ENCODE measurements at regions not wholly inside any gene's neighbourhood (a gene's known extent, or its start where the extent isn't known, plus 50 kb on each side); places are given as distances from the start of the nearest gene placed in this dataset.

DNA sequence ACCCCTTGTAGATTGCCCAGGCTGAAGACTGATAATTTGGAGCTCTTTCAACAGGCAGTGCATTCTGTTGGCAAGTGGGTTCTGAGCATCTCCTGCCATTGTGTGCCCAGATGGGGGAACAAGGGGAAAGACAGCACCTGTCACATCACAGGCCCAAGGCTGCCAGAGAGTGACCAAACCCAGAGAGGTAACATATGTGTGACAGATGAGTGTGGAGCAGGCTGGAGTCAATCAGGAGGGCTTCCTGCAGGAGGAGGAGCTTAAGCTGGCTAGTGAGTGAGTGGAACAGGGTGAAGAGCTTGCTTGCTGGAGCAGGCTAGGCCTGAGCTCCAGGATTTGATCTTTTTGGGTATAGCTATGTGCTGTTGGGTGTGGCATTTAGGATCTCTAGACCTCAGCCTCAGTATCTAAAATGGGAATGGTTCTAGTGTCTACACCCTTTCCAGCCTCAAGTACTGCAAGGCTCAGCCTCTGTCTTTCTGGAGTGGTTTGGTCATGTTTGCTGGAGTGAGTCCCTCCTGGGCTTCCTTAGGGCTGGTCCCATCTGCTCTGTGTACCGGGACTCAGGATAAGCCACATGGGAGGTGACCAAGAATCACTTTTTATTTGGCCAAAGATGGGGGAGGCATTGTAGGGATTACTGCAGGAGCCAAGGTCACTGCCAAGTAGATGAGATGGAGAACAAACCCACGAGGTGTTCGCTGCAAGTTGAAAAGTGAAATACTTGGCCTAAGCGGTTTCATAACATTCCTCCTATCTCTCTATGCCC is 152.4 kb upstream of the TSHZ3 start:
- DNase-seq (ENCODE audit: low read depth), result no peak

DNA sequence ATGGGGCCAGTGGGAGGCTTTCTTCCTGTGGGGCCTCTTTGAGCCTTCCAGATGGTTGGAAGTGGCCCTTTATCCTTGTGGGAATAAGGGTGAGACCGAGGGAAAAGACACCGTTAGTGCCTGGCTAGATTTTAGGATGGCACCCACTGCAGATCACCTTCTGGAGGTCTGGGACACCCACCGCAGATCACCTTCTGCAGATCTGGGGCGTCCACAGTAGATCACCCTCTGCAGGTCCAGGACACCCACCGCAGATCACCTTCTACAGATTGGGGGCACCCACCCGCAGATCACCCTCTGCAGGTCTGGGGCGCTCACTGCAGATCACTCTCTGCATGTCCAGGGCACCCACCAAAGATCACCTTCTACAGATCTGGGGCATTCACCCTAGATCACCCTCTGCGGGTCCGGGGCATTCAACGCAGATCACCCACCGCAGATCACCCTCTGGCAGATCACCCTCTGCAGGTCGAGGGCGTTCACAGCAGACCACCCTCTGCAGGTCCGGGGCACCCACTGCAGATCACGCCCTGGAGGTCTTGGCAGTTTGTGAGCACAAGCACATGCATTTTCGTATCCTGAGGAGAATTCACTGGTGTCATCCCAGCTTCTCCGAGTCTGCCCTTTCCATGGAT is 153.4 kb upstream of the TSHZ3 start:
- no peak for DNase-seq (ENCODE audit: low read depth)

DNA sequence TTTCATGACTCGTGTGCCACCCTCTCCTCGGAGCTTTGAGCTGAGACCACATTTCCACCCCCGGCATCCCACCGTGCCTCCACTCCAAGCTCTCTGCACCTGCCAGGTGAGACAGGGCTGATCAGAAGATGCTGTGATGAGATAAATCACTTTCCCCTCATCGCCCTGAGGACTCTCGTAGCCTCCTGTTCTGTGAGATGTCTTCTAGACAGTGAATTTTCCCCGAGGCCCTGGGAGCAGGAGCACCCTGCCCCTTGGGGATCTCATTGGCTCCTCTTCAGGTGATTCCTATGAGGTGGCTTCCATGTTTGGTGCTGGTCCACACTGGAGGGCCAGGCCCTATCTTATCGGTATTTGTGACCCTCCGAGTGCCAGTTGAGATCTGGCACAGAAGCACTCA is 154.0 kb upstream of the TSHZ3 start:
- no peak for DNase-seq (ENCODE audit: low read depth)

DNA sequence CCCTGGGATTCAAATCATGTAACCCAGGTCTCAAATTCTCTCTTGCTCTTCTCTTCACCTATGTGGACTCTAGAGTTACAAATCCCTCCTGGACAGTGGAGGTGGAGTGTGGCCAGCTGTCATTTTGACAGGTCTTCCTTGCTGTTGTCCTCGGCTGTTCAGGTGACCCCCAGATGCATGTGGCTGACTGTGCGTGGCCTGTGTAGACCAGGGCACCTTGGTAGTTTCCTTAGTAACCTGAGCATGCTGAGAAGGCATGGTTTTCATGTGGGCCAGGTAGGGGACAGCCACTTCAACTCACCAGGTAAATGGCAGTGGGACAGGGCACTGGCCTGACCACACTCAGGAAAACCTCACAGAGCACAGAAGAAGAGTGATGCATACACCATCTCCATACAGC is 155.0 kb upstream of the TSHZ3 start:
- no peak for DNase-seq (ENCODE audit: low read depth)

DNA sequence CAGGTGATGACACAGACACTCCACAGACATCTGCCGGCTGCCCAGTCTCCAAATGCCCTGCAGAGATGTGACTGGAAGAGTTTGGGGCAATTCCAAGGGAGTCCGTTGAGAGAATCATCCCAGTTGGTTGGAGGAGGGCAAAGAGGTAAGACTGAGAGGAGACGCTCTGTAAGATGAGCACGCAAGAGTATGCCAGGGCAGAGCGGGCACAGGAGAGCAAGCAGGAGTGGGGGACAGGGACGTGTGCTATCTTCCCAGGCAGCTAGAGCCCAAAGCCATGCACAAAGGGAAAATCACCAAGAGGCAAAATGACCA is 156.3 kb upstream of the TSHZ3 start:
- DNase-seq (ENCODE audit: low read depth), result no peak

DNA sequence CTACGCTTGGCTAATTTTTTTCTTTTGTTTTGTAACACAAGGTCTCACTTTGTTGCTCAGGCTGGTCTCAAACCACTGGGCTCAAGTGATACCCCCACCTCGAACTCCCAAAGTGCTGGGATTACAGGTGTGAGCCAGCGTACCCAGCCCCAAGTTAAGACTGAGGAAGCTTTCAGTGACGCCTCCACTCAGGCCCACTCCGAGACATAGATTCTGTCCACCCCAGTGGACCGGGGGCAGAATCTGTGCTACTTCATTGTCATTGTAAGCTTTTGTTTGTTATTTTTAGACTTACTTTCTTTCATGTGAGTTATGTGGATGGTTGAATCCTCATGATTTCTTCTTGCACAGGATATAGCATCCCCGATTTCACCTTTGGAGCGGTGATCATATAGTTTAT is 156.9 kb upstream of the TSHZ3 start:
- DNase-seq (ENCODE audit: low read depth), result no peak

DNA sequence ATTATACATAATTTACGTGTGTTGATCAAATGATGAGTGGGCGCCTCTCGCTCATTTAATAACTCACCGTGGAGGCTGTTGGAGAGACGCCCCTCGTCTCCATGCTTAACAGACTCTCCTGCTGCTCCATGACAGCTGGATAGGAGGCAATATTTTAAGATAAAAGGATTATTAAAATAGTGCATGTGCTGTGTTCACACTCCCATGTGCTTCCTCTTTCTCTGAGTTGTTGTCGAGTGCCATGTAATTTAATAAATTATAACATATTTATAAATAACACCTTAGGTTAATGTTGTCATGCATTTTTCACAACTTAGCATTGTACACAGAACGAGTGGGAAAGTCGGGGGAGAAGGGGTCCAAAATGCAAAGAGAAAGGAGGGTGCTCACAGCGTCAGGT is 161.4 kb upstream of the TSHZ3 start:
- DNase-seq (ENCODE audit: low read depth), result no peak

DNA sequence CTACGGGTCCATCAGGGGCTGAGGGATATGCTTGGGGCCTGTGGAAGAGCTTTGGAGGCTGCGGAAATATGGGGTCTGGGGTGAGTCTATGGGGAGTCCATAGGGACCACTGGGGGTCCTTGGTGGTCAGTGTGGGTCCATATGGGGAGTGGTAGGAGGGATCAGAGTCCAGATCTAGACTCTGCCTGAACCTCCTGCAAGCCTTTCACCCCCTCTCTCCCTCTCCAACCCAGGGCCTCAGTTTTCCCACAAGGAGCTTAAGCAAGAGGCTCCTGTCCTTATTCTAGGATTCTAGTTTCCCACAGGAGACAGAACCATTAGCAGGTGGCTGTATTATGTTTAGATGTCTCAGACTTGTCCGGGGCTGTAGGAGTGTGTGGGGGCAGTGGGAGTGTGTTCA is 161.9 kb upstream of the TSHZ3 start:
- no peak for DNase-seq (ENCODE audit: low read depth)

DNA sequence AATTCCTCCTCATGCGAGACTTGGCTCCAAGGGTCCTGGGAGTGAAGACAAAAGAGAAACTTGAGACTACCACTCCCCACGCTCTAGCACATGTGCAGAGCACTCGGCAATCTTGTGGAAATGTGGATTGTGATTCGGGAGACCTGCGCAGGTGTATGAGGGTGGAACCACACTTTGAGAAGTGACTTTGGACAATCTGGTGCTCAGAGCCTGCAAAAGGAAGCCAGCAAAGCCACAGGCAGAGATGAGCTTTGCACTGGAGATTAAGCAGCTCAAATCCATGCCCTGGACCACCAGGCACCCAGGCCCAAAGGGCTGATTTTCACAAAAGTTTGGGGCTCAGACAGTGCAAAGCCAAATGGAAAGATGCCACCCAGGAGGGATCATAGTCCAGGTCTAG is 162.5 kb upstream of the TSHZ3 start:
- no peak for DNase-seq (ENCODE audit: low read depth)

DNA sequence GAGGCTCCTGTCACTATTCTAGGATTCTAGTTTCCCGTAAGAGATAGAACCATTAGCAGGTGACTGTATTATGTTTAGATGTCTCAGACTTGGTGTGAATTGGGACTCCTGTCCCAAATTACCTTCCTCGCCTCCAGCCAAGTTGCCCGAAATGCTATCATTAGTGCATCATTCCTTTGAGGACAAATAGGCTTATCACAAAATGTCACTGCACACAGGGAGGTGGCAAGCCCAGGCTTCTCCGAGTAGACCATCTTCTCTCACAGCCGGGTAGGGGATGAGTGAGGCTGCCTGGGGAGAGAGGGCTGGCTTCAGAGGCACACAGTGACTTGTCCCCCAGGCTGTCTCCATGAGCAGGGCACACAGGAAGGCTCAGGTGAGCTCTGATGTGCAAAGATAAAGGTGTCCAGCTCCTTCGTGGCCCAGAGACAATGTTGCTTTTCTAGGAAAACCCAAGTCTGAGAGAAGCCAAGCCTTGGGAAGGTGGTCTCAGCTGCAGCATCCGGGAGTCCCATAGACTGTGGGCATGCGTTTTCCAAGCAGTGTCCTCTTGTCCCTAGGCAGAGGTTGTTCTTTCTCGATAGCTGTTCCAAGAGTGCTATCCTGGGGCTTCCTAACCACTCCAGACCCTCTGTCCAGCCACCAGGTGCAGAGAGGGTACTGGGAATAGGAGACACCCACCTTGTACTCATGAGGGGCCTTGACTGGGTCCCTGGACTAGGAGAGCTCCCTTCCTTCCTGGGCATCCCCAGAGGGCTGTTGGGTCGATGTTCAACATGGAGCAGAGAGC is 163.1 kb upstream of the TSHZ3 start:
- DNase-seq (ENCODE audit: low read depth), result no peak

DNA sequence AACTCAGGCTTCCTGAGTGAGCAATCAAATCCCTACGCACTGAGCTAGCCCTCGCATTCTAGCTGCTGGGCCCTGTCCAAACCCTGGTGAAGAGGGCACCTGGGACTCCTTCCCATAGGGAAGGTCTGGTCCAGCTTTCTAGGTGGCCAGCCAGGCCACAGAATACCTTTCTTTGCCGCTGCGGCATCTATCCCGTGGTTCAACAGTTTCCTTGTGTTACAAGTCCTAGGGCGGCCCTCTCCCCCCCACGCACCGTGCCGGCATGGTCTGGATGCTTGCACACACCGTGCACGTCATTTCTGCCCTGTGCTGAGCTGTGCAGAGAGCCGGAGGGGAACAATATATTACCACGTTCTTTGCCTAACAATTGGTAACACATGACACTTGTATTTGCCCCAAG is 164.6 kb upstream of the TSHZ3 start:
- no peak for DNase-seq (ENCODE audit: low read depth)

DNA sequence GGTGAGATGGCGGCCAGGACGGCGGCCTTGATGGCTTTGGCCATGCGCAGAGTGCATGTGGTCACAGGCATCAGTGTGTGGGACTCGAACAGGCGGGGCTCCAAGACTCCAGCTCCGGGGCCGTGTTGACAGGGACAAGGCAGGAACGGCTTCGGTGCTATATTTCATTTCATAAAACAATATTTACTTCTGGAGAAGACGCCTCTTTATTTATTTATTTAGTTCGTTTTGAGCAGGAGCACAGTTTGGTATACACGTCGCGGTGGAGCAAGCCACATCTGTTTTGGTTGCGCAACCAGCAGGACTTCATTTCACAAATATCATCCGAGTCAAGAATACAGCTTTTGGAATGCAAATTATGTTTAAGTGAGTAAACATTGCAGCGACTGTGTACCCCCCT is 166.7 kb upstream of the TSHZ3 start:
- DNase-seq (ENCODE audit: low read depth), result no peak

DNA sequence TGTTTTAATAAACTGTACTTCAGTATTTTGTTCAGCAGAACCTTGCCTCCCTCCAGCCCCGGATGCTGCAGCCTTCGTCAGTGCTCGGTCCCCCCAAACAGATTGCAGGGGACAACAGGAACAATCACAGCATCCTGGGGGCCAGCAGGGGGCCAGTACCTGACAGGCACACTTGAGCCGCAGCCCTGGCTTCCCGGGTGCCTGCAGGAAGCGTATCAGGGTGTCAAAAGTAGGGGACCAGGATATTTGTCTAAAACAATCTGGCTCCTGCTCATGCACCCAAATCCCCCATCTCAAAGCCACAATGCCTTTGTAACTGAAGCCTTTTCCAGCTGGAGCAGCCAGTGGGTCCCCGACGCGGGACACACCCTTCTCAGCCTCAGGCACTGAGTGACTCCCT is 167.5 kb upstream of the TSHZ3 start:
- no peak for DNase-seq (ENCODE audit: low read depth)

DNA sequence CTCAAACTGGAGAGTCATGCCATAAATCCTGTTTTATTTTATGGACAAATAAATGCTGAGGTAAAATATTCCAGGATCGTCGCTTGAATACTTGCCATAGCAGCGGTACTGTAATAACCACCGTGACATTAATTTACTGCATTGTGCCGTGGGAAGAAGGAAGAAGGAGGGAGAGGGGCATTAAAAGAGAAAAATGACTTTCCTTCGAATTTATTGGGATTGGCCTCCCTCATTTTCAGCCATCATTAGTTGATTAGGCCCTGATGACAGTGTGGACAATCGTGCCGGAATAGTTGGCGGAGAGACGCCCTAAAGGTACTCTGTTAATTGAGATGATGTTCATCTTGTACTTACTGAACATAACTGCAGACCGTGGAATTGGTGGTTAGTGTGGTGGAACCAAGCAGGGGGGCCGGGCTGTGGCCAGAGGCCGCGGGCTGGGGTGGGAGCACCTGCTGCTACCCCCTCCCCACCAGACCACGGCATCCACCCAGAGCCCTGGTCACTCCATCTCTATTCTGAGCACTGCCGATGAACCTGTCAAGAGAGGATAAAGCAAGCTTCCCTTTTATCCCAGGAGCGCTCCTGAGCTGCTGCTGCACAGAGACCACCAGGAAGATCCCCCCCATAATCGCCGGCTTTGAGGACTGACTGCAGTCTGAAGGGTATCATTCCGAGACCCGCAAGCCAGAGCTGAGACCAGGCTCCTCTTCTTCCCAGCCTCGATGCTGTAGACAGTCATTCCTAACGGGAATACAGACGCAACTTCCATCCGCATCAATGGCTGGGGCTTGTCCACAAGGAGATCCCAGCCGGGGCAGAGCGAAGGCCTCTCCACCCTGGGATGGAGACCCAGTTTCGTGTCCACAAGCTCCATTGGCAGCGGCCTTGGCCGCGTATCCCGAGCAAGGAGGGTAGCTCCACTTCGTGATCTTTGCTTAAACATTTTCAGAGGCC is 168.3 kb upstream of the TSHZ3 start:
- DNase-seq (ENCODE audit: low read depth), result no peak

DNA sequence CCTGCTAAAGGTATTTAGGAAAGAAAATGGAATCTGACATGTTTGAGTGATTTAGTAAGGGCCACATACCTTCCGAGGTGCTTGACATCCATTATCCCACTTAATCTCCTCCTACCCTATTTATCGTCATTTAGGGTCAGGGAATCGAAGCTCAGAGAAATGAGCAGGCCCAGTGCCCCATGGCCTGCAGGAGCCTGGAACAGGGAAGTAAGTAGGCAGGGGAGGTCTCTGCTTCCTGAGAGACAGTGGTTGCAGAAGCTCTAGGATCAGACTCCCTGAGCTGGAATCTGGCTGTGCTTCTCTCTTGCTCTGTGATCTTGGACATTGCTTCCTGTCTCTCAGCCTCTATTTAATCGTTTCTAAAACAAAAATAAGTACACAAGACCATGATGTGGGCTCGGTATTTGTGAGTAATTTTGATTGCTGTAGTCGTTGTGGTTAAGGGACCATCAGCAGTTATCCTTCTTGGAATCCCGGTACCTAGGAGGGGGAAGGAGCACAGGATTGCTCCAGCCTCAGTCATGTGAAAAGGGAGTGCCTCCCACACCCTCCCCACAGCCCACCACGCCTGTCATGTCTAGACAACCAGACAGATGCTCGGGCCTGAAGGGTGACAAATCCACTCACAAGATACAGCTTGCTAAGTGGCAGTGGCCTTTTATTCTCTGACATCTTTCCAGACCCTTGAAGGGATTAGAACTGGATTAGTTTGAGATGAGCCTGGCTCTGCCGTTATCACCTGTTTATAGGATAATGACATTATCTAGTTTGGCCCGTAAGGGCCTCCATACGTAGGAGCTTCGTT is 169.2 kb upstream of the TSHZ3 start:
- no peak for DNase-seq (ENCODE audit: low read depth)

DNA sequence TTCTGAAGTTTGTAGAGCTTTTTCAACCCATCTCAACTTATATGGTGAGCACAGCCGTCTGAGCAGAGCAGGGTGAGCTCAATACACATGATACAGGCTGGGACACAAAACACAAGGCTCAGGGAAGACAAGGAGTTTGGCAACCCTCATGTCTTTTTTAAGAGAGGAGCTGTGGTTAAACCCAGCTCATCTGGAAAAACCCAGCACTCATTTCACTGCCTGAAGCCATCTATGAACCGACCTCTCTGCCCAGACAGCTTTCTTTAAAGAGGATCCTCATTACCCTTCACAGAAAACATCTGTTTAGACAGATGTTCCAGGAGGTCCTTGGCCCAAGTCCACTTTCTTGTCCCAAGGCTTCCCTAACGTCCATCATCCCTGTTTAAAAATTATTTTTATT is 170.0 kb upstream of the TSHZ3 start:
- no peak for DNase-seq (ENCODE audit: low read depth)

DNA sequence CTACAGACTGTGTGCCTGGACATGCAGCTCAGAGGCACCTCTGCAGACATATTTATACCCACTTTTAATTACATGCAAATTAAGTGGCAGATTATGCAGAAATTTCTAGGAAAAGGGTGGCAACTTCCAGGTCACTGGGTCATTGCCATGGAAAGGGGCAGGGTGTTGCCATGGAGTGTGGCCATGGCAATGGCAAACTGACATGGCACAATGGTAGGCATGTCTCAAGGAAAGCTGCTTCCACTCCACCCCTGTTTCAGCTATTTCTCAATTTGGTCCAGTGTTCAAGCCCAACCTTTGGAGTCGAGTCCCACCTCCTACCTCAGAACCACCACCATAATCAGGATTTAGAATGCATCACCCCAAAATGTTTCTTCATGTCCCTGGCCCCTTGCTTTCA is 170.7 kb upstream of the TSHZ3 start:
- no peak for DNase-seq (ENCODE audit: low read depth)

DNA sequence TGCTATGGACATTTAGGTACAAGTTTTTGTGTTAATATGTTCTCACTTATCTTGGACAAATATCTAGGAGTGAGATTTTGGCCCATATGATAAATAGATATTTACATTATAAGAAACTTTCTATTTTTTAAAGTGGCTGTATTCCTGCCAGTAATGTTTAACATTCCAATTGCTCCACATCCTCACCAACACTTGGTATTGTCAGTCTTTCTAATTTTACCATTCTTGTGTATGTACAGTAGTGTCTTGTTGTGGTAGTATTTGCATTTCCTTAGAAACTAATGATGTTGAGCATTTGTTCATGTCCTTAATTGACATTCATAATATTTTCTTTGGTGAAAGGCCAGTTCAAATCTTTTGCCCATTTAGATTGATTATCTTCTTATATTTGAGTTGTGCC is 171.4 kb upstream of the TSHZ3 start:
- DNase-seq (ENCODE audit: low read depth), result no peak

DNA sequence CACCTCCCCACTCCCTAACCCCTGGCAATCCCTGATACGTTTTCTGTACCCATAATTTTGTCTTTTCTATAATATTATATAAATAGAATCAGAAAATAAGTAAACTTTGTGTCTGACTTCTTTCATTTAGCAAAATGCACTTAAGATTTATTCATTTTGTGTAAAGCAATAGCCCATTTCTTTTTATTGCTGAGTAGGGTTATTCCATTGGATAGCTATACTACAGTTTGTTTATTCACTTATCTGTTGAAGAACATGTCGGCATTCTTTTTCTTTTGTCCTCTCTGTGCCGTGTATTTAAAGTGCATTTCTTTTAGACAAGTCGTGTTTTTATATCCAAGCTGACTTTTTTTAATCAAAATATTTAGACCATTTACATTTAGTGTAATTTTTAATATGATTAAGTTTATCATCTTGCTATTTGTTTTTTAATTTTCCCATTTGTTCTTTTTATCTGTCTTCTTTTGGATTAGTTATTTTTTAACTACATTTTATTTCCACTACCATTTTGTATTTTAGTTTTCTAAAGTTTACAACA is 176.4 kb upstream of the TSHZ3 start:
- DNase-seq (ENCODE audit: low read depth), result no peak

DNA sequence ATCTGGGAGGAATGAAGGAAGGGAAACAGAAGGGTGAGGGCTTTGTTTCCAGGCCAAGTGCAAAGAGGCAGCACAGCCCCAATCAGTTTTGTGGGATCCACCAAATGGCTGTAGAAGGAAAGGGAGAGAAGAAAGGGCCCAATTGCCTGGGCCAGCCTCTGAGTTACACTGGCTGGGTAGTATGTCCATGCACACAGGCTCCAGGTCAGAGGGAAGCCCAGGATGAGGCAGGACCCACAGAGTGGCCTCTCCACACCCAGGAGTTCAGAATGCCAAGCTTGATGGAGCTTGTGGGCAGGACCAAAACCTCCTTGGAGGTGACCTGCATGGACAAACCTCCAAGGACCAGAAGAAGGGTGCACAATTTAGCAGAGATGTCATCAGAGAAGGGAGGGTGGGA is 178.2 kb upstream of the TSHZ3 start:
- no peak for DNase-seq (ENCODE audit: low read depth)

DNA sequence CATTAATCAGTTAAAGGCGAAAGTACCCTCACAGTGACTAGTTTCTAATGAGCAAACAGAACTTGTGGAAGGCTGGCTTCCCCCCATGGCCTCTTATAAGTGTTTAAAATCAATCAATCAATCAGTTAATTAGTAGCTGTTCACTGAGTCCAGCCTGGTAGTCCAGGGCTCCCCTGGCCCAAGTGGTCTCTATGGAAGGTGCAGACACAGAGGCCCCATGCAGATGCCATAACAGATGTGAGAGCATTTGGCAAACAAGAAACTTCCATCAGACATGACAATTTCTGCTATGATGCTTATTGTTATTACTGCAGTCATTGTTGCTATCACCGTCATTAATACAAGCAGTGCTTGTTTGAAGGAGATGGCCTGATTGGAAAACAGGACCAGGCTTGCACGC is 179.0 kb upstream of the TSHZ3 start:
- no peak for DNase-seq (ENCODE audit: low read depth)

Data from activated T-cell treated with anti-CD3 and anti-CD28 coated beads for 24 hours (primary cell).